Transverse colon (tissue), 4 donors: ENCODE measurements at regions not wholly inside any gene's neighbourhood (a gene's known extent, or its start where the extent isn't known, plus 50 kb on each side); places are given as distances from the start of the nearest gene placed in this dataset.

Experiments
- DNase-seq: peaks from one replicate; pipeline ENCODE4 v3.0.0-alpha.2; 2019
- H3K27ac ChIP-seq, 4 donors: fragments of 200-600 bp; sonication (generic); 2 replicates each; pipeline ENCODE4 v1.5.1; 2016 to 2018; ENCODE audit warnings: inconsistent platforms in 4 of 4
- H3K27me3 ChIP-seq: fragments of 200-600 bp; sonication (generic); 2 replicates; pipeline ENCODE4 v1.5.1; 2017; ENCODE audit warnings: inconsistent platforms
- H3K36me3 ChIP-seq, 4 donors: fragments of 200-600 bp; sonication (generic); 2 replicates each; pipeline ENCODE4 v1.5.1; 2017 to 2019; ENCODE audit warnings: inconsistent platforms in 4 of 4
- H3K4me1 ChIP-seq, 4 donors: fragments of 200-600 bp; sonication (generic); 2 replicates each; pipeline ENCODE4 v1.5.1; 2017 to 2020; ENCODE audit warnings: inconsistent platforms in 4 of 4
- H3K4me3 ChIP-seq, 4 donors: fragments of 200-600 bp; sonication (generic); 1 replicate in 1 of 4; 2 replicates in 3 of 4; pipeline versions ENCODE4 v1.5.1 to v1.6.1; 2017 to 2019; ENCODE audit warnings: inconsistent platforms in 4 of 4
- H3K9me3 ChIP-seq, 2 donors: fragments of 200-600 bp; sonication (generic); 2 replicates each; pipeline ENCODE4 v1.5.1; 2017 to 2019; ENCODE audit warnings: inconsistent platforms in 2 of 2
- CTCF ChIP-seq, 5 experiments: fragments of 200-600 bp in 3 of 5; fragments of 450-650 bp in 2 of 5; sonication (generic) in 3 of 5; IDR thresholded peaks; 1 replicate in 2 of 5; 2 replicates in 3 of 5; pipeline ENCODE4 v1.5.1; 2016 to 2017; ENCODE audit warnings: antibody characterized with exemption in 5 of 5, inconsistent platforms in 3 of 5, mild to moderate bottlenecking in 2 of 5, moderate library complexity in 1 of 5
- EP300 ChIP-seq: sonication (generic); formaldehyde crosslinking; IDR thresholded peaks from one replicate; pipeline ENCODE4 v1.6.1; 2017; ENCODE audit warnings: antibody characterized with exemption, low read depth
- POLR2A ChIP-seq: fragments of 450-650 bp; IDR thresholded peaks from one replicate; pipeline ENCODE4 v1.6.1; 2016; ENCODE audit warnings: antibody characterized with exemption, mild to moderate bottlenecking, moderate library complexity
- POLR2AphosphoS5 ChIP-seq, 3 donors: sonication (generic); formaldehyde crosslinking; IDR thresholded peaks; one replicate each; pipeline ENCODE4 v1.6.1; 2016; ENCODE audit warnings: antibody characterized with exemption in 3 of 3
- WGBS, 2 donors: methylation state at CpG; one replicate each; pipeline ENCODE4 v1.1.5; 2018; ENCODE audit warnings: low coverage in 1 of 2; 5-methylcytosine and 5-hydroxymethylcytosine counted together
- in situ Hi-C, 4 donors: fragments of 200-750 bp; cut with MboI; loops; one replicate each; pipeline versions ENCODE4 v1.15.0 to v1.15.1; 2017; ENCODE audit warnings: low sequenced_read_pairs in 3 of 4, low pct_ligation_motif_present in 1 of 4, low pct_unique_long_range_greater_than_20kb in 1 of 4
- intact Hi-C: fragments of 100-400 bp; cut with DNase I; formaldehyde crosslinking; loops from one replicate; pipeline ENCODE4 v1.15.1; 2023; ENCODE audit warnings: low total_unique reads

GRCh38 chr1:48164571-48164970 lies 57.9 kb upstream of the SLC5A9 start:
- Histone ChIP-seq H3K4me3 (no peak overlapping the region), H3K27me3 (no peaks in the 10 kb centered on the region), H3K27ac (no peak overlapping the region), H3K9me3 (no peaks in the 10 kb centered on the region), H3K36me3 (no peaks in the 10 kb centered on the region), H3K4me1 (no peaks in the 10 kb centered on the region)
- 73 to 88% methylated on average over 4 of the region's 4 CpGs for WGBS, 2 donors
- DNase-seq, result no peak
- intact Hi-C loops (no loop called here), in situ Hi-C loops (no loop called here)
- TF ChIP-seq EP300 (no peak), POLR2A (no peak), CTCF (IDR thresholded peaks at IDR 0.05) (no peak), POLR2AphosphoS5 (IDR thresholded peaks at IDR 0.05) (no peak)

- no peak overlapping the region for H3K4me3 ChIP-seq
- peaks cover 0 to 5% of the 10 kb centered on the region in 2 donors for H3K9me3 ChIP-seq
- 55 to 67% methylated on average over 1 to 6 of the region's 6 CpGs for WGBS, 2 donors
- H3K27ac ChIP-seq, result no peak overlapping the region
- no peaks in the 10 kb centered on the region for H3K4me1 ChIP-seq
- intact Hi-C loops (no loop called here), in situ Hi-C loops (no loop called here)
- no peak for TF ChIP-seq CTCF (IDR thresholded peaks at IDR 0.05)
- TF ChIP-seq POLR2AphosphoS5 (IDR thresholded peaks at IDR 0.05), result no peak
- TF ChIP-seq EP300, result no peak
- TF ChIP-seq POLR2A, result no peak
- no peaks in the 10 kb centered on the region for H3K27me3 ChIP-seq
- no peak for DNase-seq
- no peaks in the 10 kb centered on the region for H3K36me3 ChIP-seq
These were observed 61.9 kb upstream of the SLC5A9 start for GRCh38 chr1:48160486-48161132.

- TF ChIP-seq POLR2AphosphoS5 (IDR thresholded peaks at IDR 0.05) (no peak), EP300 (no peak), POLR2A (no peak), CTCF (IDR thresholded peaks at IDR 0.05) (no peak)
- Histone ChIP-seq H3K27me3 (peaks cover 4% of the 10 kb centered on the region), H3K36me3 (no peaks in the 10 kb centered on the region), H3K4me3 (no peak overlapping the region), H3K27ac (no peak overlapping the region), H3K9me3 (no peaks in the 10 kb centered on the region), H3K4me1 (no peaks in the 10 kb centered on the region)
- in situ Hi-C loops, result no loop called here
- WGBS, 2 donors, result 60 to 72% methylated on average over 2 of the region's 2 CpGs
- no peak for DNase-seq
- intact Hi-C loops, result no loop called here
These were observed 83.2 kb upstream of the SLC5A9 start for GRCh38 chr1:48139275-48139674.

GRCh38 chr1:48127735-48128685 lies 94.5 kb upstream of the SLC5A9 start:
- H3K27me3 ChIP-seq, result no peaks in the 10 kb centered on the region
- no peaks in the 10 kb centered on the region for H3K36me3 ChIP-seq
- H3K27ac ChIP-seq, result no peak overlapping the region
- WGBS, 2 donors, result 73 to 76% methylated on average over 4 to 5 of the region's 5 CpGs
- in situ Hi-C loops, result no loop called here
- DNase-seq, result no peak
- no peak overlapping the region for H3K4me3 ChIP-seq
- no peaks in the 10 kb centered on the region for H3K4me1 ChIP-seq
- intact Hi-C loops, result no loop called here
- TF ChIP-seq POLR2AphosphoS5 (IDR thresholded peaks at IDR 0.05), result no peak
- no peak for TF ChIP-seq CTCF (IDR thresholded peaks at IDR 0.05)
- no peak for TF ChIP-seq POLR2A
- no peak for TF ChIP-seq EP300
- no peaks in the 10 kb centered on the region for H3K9me3 ChIP-seq
